ENCODE measurements at regions not wholly inside any gene's neighbourhood (a gene's known extent, or its start where the extent isn't known, plus 50 kb on each side); places are given as distances from the start of the nearest gene placed in this dataset.
"Not testable (repeated sequence)": the region's sequence is repeated elsewhere in the genome, so short reads cannot be mapped to it uniquely, and the experiment has no call there.

DNA sequence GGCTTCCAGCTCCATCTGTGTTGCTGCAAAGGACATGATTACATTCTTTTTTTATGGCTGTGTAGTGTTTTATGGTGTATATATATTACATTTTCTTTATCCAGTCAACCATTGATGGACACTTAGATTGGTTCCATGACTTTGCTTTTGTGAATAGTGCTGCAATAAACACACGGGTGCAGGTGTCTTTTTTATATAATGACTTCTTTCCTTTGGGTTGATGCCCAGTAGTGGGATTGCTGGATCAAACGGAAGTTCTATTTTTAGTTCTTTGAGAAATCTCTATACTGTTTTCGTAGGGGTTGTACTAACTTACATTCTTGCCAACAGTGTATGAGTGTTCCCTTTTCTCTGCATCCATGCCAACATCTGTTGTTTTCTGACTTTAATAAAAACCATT lies 189.7 kb downstream of the ACTR3B start:
- no peak for DNase-seq

DNA sequence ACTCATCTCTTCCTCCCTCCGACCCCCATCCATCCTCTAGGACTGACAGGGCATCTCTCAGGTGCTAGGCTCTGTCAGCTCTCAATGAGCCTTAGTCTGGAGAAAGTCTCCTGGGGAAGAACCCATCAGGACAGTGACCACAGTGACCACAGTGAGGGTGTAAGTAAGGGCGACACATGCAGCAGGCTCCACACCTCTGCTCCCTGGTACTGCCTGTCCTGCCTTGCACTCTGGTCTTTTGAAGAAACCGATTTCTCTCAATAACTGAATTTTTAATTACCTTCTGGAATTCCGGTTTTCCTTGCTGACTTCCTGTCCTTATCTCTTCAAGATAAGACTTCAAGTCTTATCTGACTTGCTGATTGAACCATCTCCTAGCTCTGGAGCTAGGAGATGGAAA lies 190.2 kb downstream of the ACTR3B start:
- no peak for DNase-seq

DNA sequence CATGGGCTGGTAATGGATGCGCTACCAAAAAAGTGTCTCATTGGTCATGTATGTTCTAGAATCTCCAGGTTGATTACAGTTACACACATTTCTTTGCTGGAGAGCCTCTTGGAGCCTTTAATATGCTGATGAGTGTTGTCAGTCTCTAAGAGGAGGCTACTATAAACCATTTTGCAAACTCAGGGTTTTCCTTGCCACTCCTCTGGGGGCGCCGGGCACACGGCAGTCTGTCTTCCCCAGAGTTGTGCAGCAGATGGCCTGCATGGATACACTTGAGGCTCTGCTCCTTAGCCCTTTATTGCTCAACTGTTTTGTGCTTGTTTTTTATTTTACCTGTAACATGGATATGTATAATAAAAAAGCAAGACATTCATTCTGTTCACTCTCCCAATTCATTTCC lies 196.5 kb downstream of the ACTR3B start:
- no peak for DNase-seq

DNA sequence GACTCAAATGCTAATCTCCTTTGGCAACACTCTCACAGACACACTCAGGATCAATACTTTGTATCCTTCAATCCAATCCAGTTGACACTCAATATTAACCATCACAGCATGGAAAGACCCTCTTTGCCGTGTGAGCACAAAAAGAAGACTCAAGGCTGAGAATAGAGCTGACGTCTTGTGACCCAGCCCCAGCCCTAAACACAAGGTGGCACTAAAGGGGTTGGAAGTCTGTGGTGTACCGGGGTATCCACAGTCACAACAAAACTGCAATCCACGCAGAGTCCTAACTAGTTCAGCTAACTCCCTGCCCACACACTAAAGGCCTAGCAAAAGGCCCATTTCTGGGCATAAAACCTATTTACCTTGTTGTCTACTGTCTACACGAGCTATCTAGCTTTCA lies 200.1 kb downstream of the ACTR3B start:
- DNase-seq, result no peak

DNA sequence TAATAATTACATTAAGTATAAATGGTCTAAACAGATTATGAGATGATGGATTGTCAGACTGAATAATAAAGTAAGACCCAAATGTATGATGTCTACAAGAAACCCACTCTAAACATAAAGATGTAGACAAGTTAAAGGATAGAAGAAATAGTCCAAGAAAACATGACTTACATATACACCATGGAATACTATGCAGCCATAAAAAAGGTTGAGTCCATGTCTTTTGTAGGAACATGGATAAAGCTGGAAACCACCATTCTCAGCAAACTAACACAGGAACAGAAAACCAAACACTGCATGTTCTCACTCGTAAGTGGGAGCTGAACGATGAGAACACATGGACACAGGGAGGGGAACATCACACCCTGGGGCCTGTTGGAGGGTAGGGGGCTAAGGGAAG lies 202.2 kb downstream of the ACTR3B start:
- not testable (repeated sequence) for DNase-seq

DNA sequence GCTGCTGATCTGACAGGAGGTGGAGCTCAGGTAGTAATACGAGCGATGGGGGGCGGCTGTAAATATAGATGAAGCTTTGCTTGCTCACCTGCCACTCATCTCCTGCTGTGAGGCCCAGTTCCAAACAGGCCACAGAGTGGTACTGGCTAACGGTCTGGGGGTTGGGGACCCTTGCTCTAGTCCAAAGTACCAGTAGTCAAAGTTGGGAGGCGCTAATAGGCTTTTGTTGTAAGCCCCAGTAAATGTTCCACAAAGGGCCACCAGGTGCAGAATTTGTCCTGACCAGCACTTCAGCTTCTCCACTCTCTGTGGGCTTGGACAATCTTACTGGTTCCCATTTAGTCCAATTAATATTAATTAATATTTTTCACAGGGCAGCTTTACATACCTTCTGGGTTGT lies 206.6 kb downstream of the ACTR3B start:
- no peak for DNase-seq

DNA sequence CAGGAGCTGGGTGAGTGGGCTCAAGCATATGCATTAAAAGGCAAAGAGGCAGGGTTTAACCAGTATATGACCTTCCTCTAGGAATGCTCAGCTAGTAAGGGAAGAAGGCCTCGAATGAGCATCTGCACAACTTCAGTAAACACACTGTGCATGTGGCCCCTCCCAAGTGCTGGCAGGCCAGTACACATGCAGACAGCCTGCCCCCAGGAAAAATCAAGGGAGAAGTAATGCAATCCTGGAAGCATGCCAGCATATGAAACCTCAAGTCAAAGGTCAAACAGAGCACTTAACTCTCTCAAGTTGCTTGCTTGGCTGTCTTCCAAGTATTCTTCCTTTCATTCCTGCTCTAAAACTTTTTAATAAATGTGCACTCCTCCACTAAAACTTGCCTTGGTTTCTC lies 208.4 kb downstream of the ACTR3B start:
- DNase-seq, result no peak

DNA sequence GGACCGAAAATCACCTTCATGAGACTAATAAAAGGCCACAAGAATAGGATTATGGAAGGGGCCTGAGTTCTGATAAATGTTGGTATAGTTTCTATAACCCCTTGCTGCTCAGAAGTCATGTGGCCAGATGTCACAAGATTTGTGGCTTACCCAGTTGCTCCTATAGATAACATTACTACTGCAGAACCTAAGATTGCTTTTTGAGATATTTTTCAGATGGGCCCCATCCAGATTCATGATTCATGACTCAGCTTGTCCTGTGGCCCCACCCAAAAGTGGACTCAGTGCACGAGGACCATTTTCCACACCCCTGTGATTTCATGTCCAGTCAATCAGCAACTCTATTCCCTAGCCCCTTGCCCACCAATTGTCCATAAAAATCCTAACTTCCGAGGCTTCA lies 209.0 kb downstream of the ACTR3B start:
- DNase-seq, result no peak

DNA sequence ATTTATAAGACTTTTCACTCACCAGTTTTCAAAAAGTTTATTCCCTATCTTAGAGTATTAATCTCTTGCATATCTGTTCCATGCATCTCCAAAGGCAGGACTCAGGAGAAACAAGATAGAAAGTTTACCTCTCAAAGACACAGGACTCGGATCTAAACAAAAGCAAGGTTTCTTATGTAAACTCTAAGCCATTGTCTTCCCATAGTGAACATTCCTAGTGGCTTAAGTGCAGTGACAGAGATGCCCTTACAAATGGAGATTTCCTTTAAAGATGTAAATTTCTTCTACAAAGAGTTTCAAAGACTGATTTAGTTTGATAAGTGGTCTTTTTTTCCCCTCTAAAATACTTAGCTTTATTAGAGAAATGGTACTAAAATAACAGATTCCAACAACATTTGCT lies 209.8 kb downstream of the ACTR3B start:
- DNase-seq, result no peak

DNA sequence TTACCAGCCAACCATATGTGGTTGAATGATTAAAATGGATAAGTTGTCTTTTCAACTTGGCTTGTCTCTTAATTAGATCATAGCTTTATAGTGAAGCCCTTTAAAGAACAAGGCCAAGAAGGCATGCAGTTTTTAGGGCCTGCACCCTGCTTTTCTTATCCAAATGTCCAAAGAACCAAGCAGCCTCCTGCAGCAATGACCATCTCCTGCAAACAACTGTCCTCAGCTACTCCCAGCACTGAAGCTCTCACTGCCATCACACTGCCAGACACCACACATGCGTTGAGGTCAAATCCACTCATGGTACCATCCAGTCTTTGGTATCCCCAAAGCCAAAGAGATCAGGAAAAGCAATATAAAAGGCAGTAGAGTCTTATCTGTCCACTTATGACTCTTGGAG lies 210.3 kb downstream of the ACTR3B start:
- DNase-seq, result no peak

DNA sequence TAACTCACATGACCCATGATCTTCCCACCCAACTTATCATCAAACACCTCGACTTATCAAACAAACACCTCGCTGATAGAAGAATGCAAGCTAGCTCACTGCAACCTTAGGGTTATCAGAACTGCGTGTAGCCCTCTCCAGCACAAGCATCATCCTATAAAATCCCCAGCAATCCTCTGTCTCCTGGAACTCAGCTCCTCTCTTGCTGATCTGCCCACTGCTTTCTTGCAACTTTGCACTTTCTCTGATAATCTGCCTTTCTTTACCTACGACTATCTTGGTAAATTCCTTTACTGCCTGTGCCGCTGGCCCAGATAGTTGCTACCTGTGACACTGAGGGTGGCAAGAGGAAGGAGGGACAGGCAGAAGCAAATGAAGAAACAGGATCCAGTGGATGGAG lies 210.9 kb downstream of the ACTR3B start:
- DNase-seq, result no peak

DNA sequence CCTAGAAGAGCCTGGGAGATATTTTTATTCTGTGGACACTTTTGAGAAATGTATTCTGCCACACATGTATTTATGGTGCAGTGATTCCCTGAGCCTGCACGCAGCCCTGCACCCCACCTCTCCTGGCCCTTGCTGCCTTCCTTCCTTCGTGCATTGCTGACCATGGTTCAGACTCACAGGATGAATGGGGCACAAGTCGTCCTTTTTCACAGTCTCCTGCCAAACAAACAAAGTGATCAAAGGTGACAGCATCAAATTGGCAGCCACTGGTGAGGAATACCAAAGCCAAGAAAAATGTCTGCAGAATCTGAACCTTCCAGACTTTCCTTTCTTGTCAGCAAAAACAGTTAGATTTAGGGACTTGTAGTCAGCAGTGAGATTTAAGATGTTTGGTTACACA lies 215.0 kb downstream of the ACTR3B start:
- peak; percentile 19 for DNase-seq

DNA sequence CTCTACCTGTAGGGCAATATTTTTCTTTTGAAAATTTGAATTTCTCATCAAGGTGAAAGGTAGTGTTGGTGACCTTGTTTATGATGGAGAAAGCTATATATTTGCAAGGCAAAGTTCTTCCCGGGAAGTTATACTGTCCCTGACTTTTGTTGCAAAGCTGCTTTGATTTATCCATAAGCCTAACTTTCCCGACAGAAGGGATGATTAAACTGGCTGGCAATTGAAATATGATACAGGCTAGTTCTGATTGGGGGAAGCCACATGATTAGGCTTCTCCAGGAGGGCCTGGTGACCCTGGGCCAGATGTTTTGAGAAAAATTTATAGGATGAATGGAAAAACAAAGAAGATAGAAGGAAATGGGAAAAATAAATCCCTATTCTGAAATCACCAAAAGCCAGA lies 215.5 kb downstream of the ACTR3B start:
- DNase-seq, result peak; percentile 64

DNA sequence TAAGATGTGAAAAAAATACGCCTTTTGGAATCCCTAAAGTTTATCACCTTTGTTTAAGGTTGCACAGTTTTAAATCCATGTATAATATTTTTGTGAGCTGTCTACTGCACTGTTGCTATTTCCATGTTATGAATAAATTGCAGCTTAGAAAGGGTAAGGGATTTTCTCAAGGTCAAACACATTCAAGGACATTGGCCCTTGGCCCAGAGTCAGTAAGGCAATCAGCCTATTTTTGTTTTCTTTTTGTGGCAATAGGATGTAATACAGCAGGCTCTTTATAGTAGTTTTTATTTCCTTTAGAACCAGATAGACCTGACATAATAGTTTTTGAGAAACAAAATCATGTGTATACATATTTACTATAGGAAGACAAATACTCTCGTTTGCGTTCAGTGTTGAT lies 219.8 kb downstream of the ACTR3B start:
- no peak for DNase-seq

DNA sequence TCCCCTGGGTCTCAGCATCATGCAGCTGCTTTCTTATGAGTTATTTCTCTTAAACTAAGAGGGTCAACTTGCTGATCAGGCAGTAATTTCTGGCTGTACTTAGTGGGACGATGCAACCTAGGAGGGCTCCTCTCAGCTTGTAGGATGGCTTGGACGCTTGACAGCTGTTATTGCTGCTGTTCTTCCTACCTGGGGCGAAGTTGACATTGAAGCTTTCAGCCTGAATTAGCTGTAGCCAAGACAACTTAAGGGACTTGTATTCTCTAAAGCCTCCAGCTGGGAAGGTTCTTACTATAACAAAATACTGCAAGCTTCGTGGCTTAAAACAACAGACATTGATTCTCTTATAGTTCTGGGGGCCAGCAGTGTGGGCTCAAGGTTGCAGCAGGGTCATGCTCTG lies 224.9 kb downstream of the ACTR3B start:
- DNase-seq, result peak; percentile 15

DNA sequence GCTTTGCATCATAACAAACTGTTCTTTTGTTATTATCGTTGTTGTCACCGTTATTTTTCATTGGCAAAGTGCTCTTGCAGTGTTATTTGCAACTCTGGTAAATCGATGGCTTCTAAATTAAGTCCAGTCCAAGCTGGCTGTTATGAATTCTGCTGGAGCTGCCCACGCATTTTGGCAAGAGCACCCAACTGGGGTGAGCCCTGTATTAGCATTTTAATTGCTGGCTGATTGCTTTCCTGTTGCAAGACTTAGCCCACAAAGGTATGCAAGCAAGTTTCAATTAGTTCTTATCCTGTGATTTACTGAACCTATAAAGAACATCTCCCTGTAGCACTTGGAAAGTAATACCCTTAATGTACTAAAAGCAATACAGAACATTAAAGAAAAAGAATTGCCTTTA lies 226.8 kb downstream of the ACTR3B start:
- DNase-seq, result peak; percentile 17

DNA sequence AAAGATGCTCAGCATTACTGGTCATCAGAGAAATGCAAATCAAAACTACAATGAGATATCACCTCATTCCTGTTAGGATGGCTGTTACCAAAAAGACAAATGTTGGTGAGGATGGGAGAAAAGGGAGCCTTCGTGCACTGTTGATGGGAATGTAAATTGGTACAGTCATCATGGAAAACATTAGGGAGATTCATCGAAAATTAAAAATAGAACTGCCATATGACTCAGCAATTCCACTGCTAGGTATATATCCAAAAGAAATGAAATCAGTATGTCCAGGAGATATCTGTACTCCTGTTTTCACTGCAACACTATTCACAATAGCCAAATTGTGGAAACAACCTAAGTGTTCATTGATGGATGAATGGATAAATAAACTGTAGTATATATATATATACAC lies 228.1 kb downstream of the ACTR3B start:
- DNase-seq, result no peak

DNA sequence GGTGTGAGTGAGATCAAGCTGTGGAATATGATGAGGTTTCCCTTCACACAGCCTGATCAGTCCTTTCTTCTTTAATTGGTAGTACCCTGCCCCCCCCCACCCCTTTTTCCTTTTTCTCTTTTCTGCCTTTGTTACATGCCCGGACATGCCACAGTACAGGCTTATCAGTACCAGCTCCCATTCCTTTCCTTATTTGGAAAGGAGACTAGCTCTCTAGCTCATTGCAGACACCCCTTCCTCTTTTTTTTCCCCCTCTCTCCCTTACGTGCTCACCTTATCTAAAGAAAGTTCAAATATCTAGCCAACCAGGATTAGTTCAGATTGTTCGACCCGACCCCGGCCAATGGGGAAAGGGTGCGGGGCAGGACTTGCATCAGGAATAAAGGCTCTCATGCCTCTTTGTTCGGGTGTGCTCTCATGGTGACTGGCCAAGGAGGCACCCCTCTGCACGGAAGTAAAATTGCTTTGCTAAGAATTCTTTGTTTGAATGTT lies 230.4 kb downstream of the ACTR3B start:
- DNase-seq, result no peak

DNA sequence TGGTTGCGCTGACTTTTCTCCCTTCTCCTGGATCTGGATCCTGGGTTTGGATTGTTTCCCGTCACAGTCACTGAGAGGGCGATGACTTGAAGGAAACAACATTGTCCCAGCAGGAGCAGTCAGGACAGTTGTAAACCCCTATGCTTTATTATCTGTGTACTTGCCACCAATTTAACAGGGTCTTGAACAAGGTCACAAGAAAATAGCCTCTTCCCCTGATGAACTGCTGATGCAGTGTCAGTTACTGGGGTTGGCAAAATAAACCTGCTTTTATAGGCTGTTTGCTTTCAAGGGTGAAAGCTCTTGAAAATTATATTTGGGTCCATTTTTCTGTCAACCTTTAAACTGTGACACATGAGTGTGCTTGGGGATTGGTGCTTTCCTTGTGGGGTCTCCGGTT lies 238.9 kb downstream of the ACTR3B start:
- peak; percentile 71 for DNase-seq

DNA sequence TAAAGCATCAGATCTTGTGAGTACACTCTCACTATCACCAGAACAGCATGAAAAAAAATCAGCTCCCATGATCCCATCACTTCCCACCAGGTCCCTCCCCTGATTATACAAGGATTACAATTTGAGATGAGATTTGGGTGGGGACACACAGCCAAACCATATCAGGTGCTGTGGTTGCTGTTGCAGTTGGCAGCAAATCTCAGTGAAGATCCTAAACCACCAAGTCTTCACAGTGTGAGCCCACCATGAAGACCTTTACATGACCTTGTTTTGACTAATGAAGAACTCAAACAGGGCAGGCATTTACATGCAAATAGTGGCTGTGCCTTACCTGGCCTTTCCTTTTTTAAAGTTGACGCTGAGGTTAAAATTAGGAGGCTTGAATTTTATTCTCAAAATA lies 242.6 kb downstream of the ACTR3B start:
- no peak for DNase-seq

DNA sequence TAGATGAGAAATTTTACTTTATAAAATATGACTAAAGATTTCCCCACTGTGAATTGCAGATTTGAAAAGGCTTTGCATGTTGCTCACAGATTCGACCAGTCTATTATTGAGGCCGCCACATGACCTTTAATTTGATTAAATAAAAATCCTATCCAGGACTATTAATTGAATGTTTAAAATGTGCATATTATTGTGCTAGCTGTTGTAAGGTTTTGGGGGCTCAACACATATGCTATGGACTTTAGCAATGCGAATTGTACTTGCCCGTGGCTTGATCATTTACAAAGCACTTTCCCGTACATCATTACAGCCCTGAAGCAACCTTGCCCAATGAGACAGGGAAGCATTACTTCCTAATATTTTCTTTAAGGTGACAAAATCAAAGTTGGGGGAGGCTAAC lies 243.0 kb downstream of the ACTR3B start:
- DNase-seq, result no peak

DNA sequence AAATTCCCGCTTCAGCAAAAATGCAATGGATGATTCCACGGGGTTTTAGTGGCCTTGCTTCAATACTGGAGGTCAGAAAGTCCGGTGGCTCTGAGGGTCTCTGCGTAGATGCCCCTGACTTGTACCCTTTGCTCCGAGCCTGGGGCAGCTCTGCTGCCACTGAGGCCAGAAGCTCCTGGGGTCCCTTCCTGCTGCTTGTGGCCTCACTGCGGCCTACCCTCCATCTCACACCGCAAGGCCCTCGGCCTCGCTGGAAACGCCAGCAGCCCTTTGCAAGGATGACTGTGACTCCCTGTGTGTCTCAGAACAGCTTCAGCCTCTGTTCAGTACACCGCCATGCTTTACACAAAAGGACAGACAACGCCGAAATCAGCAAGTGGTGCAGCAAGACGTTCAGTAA lies 244.8 kb downstream of the ACTR3B start:
- DNase-seq, result no peak

DNA sequence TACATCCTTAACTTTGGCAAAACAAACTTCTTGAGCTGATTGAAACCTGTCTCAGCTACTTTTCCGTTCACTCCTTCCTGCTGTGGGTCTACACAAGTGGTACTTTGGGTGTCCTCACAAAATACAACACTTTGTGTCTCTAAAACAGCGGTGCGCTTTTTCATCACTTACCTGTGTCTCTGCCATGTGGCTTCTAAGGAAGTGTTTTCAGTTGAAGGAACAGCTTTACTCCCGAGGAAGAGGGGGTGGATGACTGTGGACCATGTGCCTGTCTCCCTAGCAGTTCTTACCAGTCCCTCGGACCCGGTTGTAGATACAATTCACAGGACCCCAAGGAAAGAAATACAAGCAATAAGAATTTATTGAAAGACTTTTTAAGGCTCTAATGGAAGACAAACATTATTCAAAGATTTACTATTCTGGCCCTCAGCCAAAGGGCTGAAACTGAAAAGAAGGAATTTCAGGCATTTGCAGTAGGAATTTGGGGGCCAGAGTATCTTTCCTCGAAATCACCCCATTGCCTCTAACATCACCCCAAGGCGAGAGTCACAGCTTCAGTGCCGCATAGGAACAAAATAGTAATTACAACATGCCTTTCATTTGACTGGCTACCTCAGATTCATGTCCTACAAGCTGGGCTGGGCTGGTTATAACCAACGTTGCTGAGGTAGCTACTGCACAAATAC lies 246.3 kb downstream of the ACTR3B start:
- peak; percentile 34 for DNase-seq

DNA sequence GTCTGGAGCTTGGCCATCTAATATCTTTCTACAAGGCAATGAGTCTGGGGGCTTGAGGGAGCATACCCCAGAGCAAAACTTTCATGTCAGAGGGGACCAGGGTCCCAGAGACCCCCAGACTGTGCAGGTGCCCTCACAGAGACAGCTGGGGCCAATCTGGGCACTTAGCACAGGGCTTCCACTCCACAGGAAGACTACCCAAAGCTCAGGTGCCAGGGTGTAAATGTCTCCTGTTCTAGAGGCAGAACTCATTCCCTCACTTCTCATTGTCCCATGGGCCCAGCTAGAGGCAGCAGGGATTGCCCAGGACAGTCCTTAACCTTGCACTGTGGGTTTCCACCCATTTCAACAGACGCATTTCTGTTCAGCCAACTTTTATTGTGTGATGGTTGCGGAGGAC lies 246.9 kb downstream of the ACTR3B start:
- DNase-seq, result no peak

DNA sequence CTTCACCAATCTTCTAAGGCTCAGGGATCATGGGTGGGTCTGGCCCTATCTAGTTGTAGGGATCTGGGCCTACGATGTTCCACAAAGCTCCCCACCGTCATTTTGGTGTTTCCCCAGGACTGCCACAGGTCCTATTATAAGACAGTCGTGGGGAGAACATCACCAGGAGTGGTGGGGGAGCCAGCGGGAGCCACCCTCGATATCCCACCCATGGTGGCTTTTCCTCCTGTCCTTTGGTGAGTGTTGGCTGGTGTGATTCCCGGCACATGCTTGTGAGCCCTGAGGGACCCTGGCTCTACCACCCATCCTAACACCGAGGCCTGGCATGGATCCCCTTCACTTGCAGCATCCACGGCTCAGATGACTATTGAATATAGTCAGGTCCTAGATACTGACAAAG lies 247.4 kb downstream of the ACTR3B start:
- no peak for DNase-seq
